CD14-positive monocyte (primary cell): ENCODE measurements at regions not wholly inside any gene's neighbourhood (a gene's known extent, or its start where the extent isn't known, plus 50 kb on each side); places are given as distances from the start of the nearest gene placed in this dataset.

Experiments
- DNase-seq, 3 donors: peaks; one replicate each; pipeline ENCODE4 v3.0.0-alpha.2; 2011 to 2022
- H2AFZ ChIP-seq: 2 replicates; pipeline ENCODE4 v1.6.0; 2012; ENCODE audit warnings: mild to moderate bottlenecking, low read depth, low read length, inconsistent platforms; ENCODE audit not compliant: insufficient read depth, poor library complexity, severe bottlenecking
- H3K27ac ChIP-seq, 2 donors: 1 replicate in 1 of 2; 2 replicates in 1 of 2; pipeline ENCODE4 v1.5.1; 2012 to 2013; ENCODE audit warnings: low read length in 2 of 2, control low read depth in 1 of 2, inconsistent platforms in 1 of 2, low read depth in 1 of 2, mild to moderate bottlenecking in 1 of 2
- H3K27me3 ChIP-seq, 2 donors: one replicate each; pipeline versions ENCODE4 v1.6.0 to v1.6.1; 2011 to 2013; ENCODE audit warnings: low read length in 2 of 2; ENCODE audit not compliant: control insufficient read depth in 2 of 2, insufficient read depth in 2 of 2
- H3K36me3 ChIP-seq, 2 donors: replicated peaks in 1 of 2; 1 replicate in 1 of 2; 2 replicates in 1 of 2; pipeline versions ENCODE4 v1.5.1 to v1.6.1; 2012 to 2013; ENCODE audit warnings: low read length in 2 of 2, control low read depth in 1 of 2, inconsistent platforms in 1 of 2, mild to moderate bottlenecking in 1 of 2; ENCODE audit not compliant: insufficient read depth in 2 of 2, control insufficient read depth in 1 of 2
- H3K4me1 ChIP-seq, 2 donors: 1 replicate in 1 of 2; 2 replicates in 1 of 2; pipeline versions ENCODE4 v1.5.1 to v1.6.1; 2012 to 2013; ENCODE audit warnings: low read length in 2 of 2, control low read depth in 1 of 2, inconsistent platforms in 1 of 2, mild to moderate bottlenecking in 1 of 2, moderate library complexity in 1 of 2; ENCODE audit not compliant: insufficient read depth in 2 of 2, control insufficient read depth in 1 of 2
- H3K4me2 ChIP-seq: replicated peaks from 2 replicates; pipeline ENCODE3; 2012; ENCODE audit warnings: low read length, moderate library complexity, mild to moderate bottlenecking; ENCODE audit not compliant: poor library complexity, severe bottlenecking; ENCODE audit errors: extremely low read depth
- H3K4me3 ChIP-seq, 3 experiments: fragments of 200-600 bp in 1 of 3; sonication (generic) in 1 of 3; replicated peaks in 1 of 3; 1 replicate in 2 of 3; 2 replicates in 1 of 3; pipeline ENCODE4 v1.5.1; 2011 to 2013; ENCODE audit warnings: low read length in 3 of 3, mild to moderate bottlenecking in 3 of 3, control low read depth in 2 of 3, low read depth in 2 of 3, inconsistent platforms in 1 of 3, moderate library complexity in 1 of 3
- H3K79me2 ChIP-seq: 2 replicates; pipeline ENCODE4 v1.6.0; 2012; ENCODE audit warnings: mild to moderate bottlenecking, control low read depth, inconsistent platforms, low read length, moderate library complexity; ENCODE audit not compliant: insufficient read depth
- H3K9ac ChIP-seq: 2 replicates; pipeline ENCODE4 v1.6.0; 2017; ENCODE audit warnings: low read length, mild to moderate bottlenecking; ENCODE audit not compliant: insufficient read depth, poor library complexity, severe bottlenecking
- H3K9me3 ChIP-seq, 2 donors: replicated peaks in 1 of 2; 1 replicate in 1 of 2; 2 replicates in 1 of 2; pipeline versions ENCODE4 v1.5.1 to v1.6.1; 2012 to 2013; ENCODE audit warnings: low read length in 2 of 2, control low read depth in 1 of 2; ENCODE audit not compliant: control insufficient read depth in 1 of 2, insufficient read depth in 1 of 2
- H4K20me1 ChIP-seq: 2 replicates; pipeline ENCODE4 v1.6.0; 2012; ENCODE audit warnings: mild to moderate bottlenecking, low read length, control low read depth, moderate library complexity; ENCODE audit not compliant: insufficient read depth
- H3K27ac Mint-ChIP-seq, 7 donors: one replicate each; pipeline ENCODE4 v1.8.0; 2020; ENCODE audit warnings: mild to moderate bottlenecking in 7 of 7, mixed read lengths in 7 of 7, moderate library complexity in 6 of 7, inconsistent platforms in 2 of 7
- H3K27me3 Mint-ChIP-seq, 3 donors: one replicate each; pipeline ENCODE4 v1.8.0; 2021 to 2022; ENCODE audit warnings: low read depth in 3 of 3, mild to moderate bottlenecking in 3 of 3, mixed read lengths in 3 of 3, moderate library complexity in 3 of 3, inconsistent platforms in 1 of 3
- H3K36me3 Mint-ChIP-seq, 2 donors: one replicate each; pipeline ENCODE4 v1.8.0; 2020; ENCODE audit warnings: mixed read lengths in 2 of 2, inconsistent platforms in 1 of 2, mild to moderate bottlenecking in 1 of 2
- H3K4me1 Mint-ChIP-seq: one replicate; pipeline ENCODE4 v1.8.0; 2020; ENCODE audit warnings: mild to moderate bottlenecking, mixed read lengths
- H3K4me3 Mint-ChIP-seq, 2 donors: one replicate each; pipeline ENCODE4 v1.8.0; 2020; ENCODE audit warnings: mild to moderate bottlenecking in 2 of 2, mixed read lengths in 2 of 2, moderate library complexity in 1 of 2
- H3K9me3 Mint-ChIP-seq, 7 donors: one replicate each; pipeline ENCODE4 v1.8.0; 2020 to 2022; ENCODE audit warnings: mixed read lengths in 7 of 7, mild to moderate bottlenecking in 6 of 7, moderate library complexity in 6 of 7, inconsistent platforms in 2 of 7
- WGBS: methylation state at CpG from one replicate; pipeline ENCODE4 v1.1.5; 2013; ENCODE audit warnings: missing lambda C conversion rate; ENCODE audit not compliant: insufficient coverage; 5-methylcytosine and 5-hydroxymethylcytosine counted together
- intact Hi-C, 2 donors: fragments of 100-400 bp; cut with micrococcal nuclease; formaldehyde crosslinking; loops; one replicate each; pipeline versions ENCODE4 v1.15.0 to v1.15.1; 2023
- TF ChIP-seq, protein P1 (sequence below): fragments of 200-600 bp; IDR thresholded peaks from one replicate; pipeline ENCODE4 v1.8.0; 2022; ENCODE audit warnings: antibody characterized with exemption, mild to moderate bottlenecking

DNA sequence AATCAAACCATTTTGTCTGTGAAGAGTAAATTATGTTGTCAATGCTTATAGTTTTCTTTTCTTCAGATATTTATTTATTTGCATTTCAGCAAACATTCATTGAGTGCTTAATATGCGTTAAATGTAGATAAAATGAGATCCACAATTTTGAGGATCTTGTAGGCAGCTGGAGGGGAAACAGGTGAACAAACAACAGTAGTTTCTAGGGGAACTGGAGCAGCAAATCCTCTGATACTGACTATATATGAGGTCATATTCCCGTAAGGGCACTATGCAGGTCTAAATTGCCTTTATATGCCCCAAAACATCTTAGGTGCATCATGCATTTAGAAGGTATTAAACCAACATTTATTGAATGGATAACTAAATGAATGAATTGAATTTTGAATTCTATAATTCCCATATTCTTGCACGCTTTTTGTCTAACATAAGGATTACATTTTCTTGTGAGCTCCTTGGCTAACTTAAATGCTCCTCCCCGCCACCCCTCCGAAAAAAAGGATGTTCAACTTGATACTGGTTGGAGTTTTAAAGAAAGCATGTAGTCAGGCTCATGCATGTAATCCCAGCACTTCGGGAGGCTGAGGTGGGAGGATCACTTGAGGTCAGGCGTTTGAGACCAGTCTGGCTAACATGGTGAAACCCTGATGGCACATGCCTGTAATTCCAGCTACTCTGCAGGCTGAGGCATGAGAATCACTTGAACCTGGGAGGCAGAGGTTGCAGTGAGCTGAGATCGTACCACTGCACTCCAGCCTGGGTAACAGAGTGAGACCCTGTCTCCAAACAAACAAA lies 299.8 kb downstream of the TMEM38B start:
- no peak overlapping the region for H3K27ac Mint-ChIP-seq
- Histone ChIP-seq H3K27ac (no peak overlapping the region), H3K4me1 (no peaks in the 10 kb centered on the region), H3K4me3 (no peak overlapping the region), H3K27me3 (no peaks in the 10 kb centered on the region), H3K36me3 (no peaks in the 10 kb centered on the region), H3K9ac (no peak overlapping the region), H2AFZ (no peak overlapping the region), H3K79me2 (no peaks in the 10 kb centered on the region), H4K20me1 (no peaks in the 10 kb centered on the region), H3K9me3 (no peaks in the 10 kb centered on the region), H3K4me2 (no peak overlapping the region)
- H3K9me3 Mint-ChIP-seq: peaks cover 0 to 2% (median 0%) of the 10 kb centered on the region in 7 donors
- intact Hi-C loops: no loop called here
- no peak overlapping the region for H3K4me3 Mint-ChIP-seq
- no peaks in the 10 kb centered on the region for H3K36me3 Mint-ChIP-seq
- WGBS: 96% methylated on average over 6 of the region's 8 CpGs
- TF ChIP-seq, protein P1, sequence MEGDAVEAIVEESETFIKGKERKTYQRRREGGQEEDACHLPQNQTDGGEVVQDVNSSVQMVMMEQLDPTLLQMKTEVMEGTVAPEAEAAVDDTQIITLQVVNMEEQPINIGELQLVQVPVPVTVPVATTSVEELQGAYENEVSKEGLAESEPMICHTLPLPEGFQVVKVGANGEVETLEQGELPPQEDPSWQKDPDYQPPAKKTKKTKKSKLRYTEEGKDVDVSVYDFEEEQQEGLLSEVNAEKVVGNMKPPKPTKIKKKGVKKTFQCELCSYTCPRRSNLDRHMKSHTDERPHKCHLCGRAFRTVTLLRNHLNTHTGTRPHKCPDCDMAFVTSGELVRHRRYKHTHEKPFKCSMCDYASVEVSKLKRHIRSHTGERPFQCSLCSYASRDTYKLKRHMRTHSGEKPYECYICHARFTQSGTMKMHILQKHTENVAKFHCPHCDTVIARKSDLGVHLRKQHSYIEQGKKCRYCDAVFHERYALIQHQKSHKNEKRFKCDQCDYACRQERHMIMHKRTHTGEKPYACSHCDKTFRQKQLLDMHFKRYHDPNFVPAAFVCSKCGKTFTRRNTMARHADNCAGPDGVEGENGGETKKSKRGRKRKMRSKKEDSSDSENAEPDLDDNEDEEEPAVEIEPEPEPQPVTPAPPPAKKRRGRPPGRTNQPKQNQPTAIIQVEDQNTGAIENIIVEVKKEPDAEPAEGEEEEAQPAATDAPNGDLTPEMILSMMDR: no peak
- DNase-seq: no peak
- peaks cover 0 to 1% (median 0%) of the 10 kb centered on the region in 3 donors for H3K27me3 Mint-ChIP-seq
- H3K4me1 Mint-ChIP-seq: no peaks in the 10 kb centered on the region

DNA sequence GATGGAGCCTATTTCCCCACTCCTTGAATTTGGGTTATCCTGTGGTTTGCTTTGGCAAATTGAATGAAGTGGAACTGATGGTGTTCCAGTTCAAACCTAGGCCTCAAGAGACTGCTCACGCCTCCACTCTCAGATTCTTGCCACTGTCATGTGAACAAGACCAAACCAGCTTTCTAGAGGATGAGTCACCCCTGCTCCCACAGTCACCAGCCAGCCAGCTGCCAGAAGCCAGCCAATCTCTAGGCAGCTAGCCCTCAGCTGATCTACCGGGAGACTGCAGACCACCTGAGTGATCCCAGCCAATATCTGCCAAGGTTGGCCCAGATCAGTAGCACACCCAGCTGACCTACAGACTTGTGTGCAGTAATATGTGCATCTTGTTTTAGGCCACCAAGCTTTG lies 300.6 kb downstream of the TMEM38B start:
- Histone ChIP-seq H3K27me3 (no peaks in the 10 kb centered on the region), H4K20me1 (no peaks in the 10 kb centered on the region), H3K4me3 (no peak overlapping the region), H3K4me1 (no peaks in the 10 kb centered on the region), H3K4me2 (no peak overlapping the region), H3K27ac (no peak overlapping the region), H3K36me3 (no peaks in the 10 kb centered on the region), H2AFZ (no peak overlapping the region), H3K9ac (no peak overlapping the region), H3K79me2 (no peaks in the 10 kb centered on the region), H3K9me3 (no peaks in the 10 kb centered on the region)
- no peaks in the 10 kb centered on the region for H3K4me1 Mint-ChIP-seq
- no peak overlapping the region for H3K4me3 Mint-ChIP-seq
- H3K27ac Mint-ChIP-seq: no peak overlapping the region
- intact Hi-C loops: no loop called here
- no peak for DNase-seq
- 70% methylated on average over 2 of the region's 2 CpGs for WGBS
- peaks cover 0 to 1% (median 0%) of the 10 kb centered on the region in 3 donors for H3K27me3 Mint-ChIP-seq
- no peaks in the 10 kb centered on the region for H3K36me3 Mint-ChIP-seq
- TF ChIP-seq, protein P1: no peak
- H3K9me3 Mint-ChIP-seq: peaks cover 0 to 4% (median 0%) of the 10 kb centered on the region in 7 donors
